SK-MEL-5 (cell line): ENCODE measurements at regions not wholly inside any gene's neighbourhood (a gene's known extent, or its start where the extent isn't known, plus 50 kb on each side); places are given as distances from the start of the nearest gene placed in this dataset.
"Not testable (repeated sequence)": the region's sequence is repeated elsewhere in the genome, so short reads cannot be mapped to it uniquely, and the experiment has no call there.

ENCODE experiments used
- DNase-seq: peaks from one replicate; pipeline ENCODE4 v3.0.0-alpha.2; 2016; ENCODE audit warnings: low read depth, low spot score
- in situ Hi-C: cut with HindIII; loops from 2 replicates; pipeline ENCODE4 v1.10.0; 2016; ENCODE audit warnings: low sequenced_read_pairs, high pct_unique_total_duplicates, low pct_unique_long_range_greater_than_20kb

GRCh38 chr6:2575236-2575635, 175.5 kb downstream of the MYLK4 start:
- no peak for DNase-seq
- in situ Hi-C loops = no loop called here

DNA sequence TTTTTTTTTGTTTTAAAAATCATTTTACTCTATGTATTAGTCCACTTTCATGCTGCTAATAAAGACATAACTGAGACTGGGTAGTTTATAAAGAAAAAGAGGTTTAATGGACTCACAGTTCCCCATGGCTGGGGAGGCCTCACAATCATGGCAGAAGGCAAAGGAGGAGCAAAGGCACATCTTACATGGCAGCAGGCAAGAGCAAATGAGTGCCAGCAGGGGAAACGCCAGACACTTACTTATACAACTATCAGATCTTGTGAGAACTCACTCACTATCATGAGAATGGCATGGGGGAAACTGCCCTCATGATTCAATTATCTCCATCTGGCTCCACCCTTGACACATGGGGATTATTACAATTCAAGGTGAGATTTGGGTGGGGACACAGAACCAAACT, 181.3 kb downstream of the MYLK4 start:
- in situ Hi-C loops, DNase-seq: not testable (repeated sequence)

DNA sequence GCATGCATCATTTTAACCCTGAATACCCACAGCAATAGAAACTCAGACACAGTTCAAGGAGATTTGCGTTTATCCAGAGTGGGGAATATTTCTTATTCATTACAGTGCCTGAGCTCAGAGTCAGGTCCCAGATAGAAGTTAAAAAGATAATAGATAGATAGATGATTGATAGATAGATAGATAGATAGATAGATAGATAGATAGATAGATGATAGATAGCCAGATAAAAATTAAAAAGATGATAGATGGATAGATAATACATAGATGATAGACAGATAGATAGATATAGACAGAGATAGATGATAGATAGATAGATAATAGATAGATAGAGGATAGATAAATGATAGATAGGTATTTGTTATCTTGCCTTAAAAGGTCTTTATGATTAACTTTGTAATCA, 184.7 kb downstream of the MYLK4 start:
- no peak for DNase-seq
- in situ Hi-C loops = no loop called here

GRCh38 chr6:2565499-2565898, 185.2 kb downstream of the MYLK4 start:
- in situ Hi-C loops = no loop called here
- no peak for DNase-seq

DNA sequence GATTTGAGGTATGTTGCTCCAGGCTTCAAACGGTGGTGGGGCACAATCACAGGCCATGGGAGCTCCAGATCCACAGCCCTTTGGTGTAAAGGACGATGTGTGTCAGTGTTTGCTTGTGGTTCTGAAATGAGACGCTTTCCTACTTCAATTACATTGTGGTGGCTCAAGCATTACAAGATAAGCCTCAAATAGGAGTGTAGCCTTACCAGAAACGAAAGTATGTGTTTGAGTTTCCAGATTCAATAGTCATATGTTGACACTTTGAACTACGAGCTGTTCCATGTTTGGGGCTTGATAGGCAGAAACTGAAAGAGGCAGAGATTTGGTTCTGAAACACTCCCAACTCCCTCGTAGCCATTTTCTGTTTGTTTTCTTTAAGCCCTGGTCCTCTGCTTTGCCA, 187.1 kb downstream of the MYLK4 start:
- no peak for DNase-seq
- in situ Hi-C loops = no loop called here

- in situ Hi-C loops = no loop called here
- DNase-seq = no peak
These were observed 187.8 kb downstream of the MYLK4 start for GRCh38 chr6:2562721-2563451.

GRCh38 chr6:2560917-2561698, 189.6 kb downstream of the MYLK4 start:
- in situ Hi-C loops = no loop called here
- no peak for DNase-seq

DNA sequence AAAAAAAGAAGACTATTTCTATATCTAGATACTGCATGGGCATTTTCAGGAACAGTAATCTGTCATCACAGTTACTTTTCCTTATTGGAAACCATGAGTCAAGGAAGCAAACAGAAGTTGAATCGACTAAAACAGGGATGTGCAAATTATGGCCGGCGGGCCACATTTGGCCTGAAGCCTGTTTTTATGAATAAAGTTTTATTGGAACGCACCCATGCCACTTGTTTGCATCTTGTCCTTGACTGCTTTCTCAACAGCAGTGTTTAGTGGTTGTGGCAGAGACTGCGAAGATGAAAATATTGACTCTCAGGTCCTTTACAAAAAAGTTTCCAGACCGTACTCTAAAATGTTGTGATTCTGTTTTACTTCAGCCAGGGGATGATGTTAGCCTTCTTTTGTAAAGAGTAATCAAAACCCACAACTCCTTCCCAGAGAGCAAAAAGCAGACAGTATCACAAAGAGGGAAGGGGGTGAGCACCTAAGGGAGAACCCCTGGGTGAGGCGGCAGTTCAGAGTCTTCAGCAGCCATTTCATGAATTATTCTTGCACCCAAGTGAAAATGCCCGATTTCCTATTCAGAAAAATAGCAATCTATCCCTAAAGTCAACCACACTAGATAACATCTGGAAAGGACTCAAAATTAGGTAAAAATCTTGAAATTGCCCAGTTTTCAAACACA, 190.4 kb downstream of the MYLK4 start:
- DNase-seq = no peak
- in situ Hi-C loops = no loop called here

GRCh38 chr6:2558861-2559801, 191.6 kb downstream of the MYLK4 start:
- no peak for DNase-seq
- in situ Hi-C loops = no loop called here

DNA sequence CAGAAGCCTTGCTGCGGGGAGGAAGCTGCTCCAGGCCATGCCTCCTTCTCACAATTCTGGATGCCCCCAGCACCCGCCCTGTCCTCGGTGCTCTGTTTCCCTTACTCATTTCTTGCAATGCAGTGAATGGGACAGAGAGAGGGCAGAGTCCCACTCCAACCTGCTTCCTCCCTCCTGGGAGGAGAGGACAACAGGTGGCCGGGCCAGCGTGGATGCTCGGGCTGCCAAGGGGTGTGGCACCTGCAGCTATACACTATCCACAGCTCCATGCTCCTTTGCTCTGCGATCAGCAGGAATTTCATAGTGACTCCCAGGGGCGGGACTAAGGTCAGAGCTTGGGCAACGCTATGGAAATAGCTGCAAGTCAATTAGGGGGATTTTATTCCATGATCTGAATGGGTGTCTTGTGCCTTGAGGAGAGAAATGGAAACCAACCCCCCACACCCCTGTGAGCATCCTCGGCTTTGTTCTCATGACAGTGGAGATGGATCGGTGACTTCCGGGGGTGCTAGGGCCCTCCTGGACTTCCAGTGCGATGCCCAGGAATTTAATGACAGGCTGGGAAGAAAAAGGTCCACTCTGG, 192.5 kb downstream of the MYLK4 start:
- in situ Hi-C loops = no loop called here
- no peak for DNase-seq

GRCh38 chr6:2557181-2557720, 193.5 kb downstream of the MYLK4 start:
- no peak for DNase-seq
- in situ Hi-C loops = no loop called here

GRCh38 chr6:2556761-2557160, 194.0 kb downstream of the MYLK4 start:
- in situ Hi-C loops = no loop called here

GRCh38 chr6:2554651-2555260, 196.0 kb downstream of the MYLK4 start:
- no peak for DNase-seq
- in situ Hi-C loops = no loop called here

More at GRCh38 chr6:2556761-2557160, 194.0 kb downstream of the MYLK4 start:
- no peak for DNase-seq

DNA sequence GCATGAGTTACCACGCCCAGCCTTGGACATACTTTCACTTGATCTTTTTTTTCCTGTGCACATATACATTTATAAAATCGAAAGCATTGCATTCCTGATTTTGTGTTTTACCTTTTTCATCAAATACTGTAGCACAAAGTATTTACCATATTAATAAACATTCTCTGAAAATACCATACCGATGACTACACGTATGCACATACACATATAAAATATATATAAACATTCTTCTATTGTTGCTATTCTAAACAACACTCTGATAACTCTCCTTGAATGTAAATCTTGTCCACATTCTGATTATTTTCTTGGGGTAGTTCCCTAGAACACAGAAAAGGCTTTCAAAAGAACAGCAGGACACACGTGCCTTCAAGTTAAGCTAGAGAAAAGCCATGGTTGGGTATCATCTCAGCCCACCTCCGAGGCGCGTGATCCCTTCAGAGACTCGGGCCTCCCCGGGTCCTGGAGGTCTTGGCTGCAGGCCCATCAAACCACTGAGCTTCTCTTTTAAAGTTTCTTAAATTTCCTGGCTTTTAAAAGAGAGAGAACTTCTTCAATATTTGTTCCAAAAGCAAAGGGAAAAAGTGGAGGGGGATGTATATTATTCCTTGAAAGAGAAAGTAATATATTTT, 198.1 kb downstream of the MYLK4 start:
- in situ Hi-C loops = no loop called here
- no peak for DNase-seq

DNA sequence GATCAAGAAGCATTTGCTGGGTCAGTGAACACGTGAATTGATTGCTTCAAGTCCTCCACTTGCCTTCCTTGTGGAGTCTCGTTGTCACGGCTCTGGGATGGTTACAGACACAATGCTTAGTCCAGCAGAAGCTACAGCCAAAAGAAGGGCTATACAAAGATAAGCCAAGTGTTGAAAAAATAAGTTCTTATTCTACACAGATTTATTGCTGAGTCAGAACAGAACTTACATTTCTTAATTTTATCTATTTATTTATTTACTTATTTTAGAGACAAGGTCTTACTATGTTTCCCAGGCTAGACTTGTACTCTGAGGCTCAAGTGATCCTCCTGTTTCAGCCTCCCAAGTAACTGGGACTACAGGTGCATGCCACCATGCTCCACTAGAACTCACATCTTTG, 199.0 kb downstream of the MYLK4 start:
- DNase-seq = no peak
- in situ Hi-C loops = no loop called here

GRCh38 chr6:2550247-2550646, 200.5 kb downstream of the MYLK4 start:
- in situ Hi-C loops = no loop called here
- DNase-seq = no peak
